Bronchial epithelial cell (primary cell): ENCODE measurements at regions not wholly inside any gene's neighbourhood (a gene's known extent, or its start where the extent isn't known, plus 50 kb on each side); places are given as distances from the start of the nearest gene placed in this dataset.

ENCODE experiments used
- DNase-seq: peaks from one replicate; pipeline ENCODE4 v3.0.0-alpha.2; 2010; ENCODE audit warnings: low read depth
- FAIRE-seq: peaks from 2 replicates; lab custom pipeline; 2011; peaks lifted over from hg19 to GRCh38; lab: Jason Lieb, UNC
- H3K27me3 ChIP-seq: 2 replicates; pipeline ENCODE4 v1.5.1; 2011; ENCODE audit warnings: low read length; ENCODE audit not compliant: control insufficient read depth, insufficient read depth
- H3K36me3 ChIP-seq: 2 replicates; pipeline ENCODE4 v1.5.1; 2011; ENCODE audit warnings: low read length; ENCODE audit not compliant: control insufficient read depth, insufficient read depth
- H3K4me3 ChIP-seq: 2 replicates; pipeline ENCODE4 v1.5.1; 2011; ENCODE audit warnings: mild to moderate bottlenecking, low read depth, low read length, control low read depth
- CTCF ChIP-seq: IDR thresholded peaks from 2 replicates; pipeline ENCODE4 v1.5.1; 2011; ENCODE audit warnings: mild to moderate bottlenecking, moderate library complexity, low read length, control low read depth, inconsistent platforms; ENCODE audit not compliant: insufficient read depth, severe bottlenecking

GRCh38 chr7:119348491-119348890, 924.5 kb upstream of the KCND2 start:
- FAIRE-seq, result no peak
- DNase-seq, result no peak

GRCh38 chr7:119350334-119350733, 922.6 kb upstream of the KCND2 start:
- no peak overlapping the region for H3K4me3 ChIP-seq
- no peaks in the 10 kb centered on the region for H3K36me3 ChIP-seq
- H3K27me3 ChIP-seq, result no peaks in the 10 kb centered on the region
- TF ChIP-seq CTCF, result no peak
- FAIRE-seq (no peak), DNase-seq (no peak)

More at GRCh38 chr7:119348491-119348890, 924.5 kb upstream of the KCND2 start:
- H3K4me3 ChIP-seq, result no peak overlapping the region
- no peaks in the 10 kb centered on the region for H3K36me3 ChIP-seq
- no peaks in the 10 kb centered on the region for H3K27me3 ChIP-seq
- no peak for TF ChIP-seq CTCF

GRCh38 chr7:119351320-119351719, 921.7 kb upstream of the KCND2 start:
- FAIRE-seq, result no peak

GRCh38 chr7:119374436-119374835, 898.5 kb upstream of the KCND2 start:
- no peak for TF ChIP-seq CTCF
- Histone ChIP-seq H3K4me3 (no peak overlapping the region), H3K27me3 (no peaks in the 10 kb centered on the region), H3K36me3 (no peaks in the 10 kb centered on the region)
- no peak for DNase-seq
- no peak for FAIRE-seq

More at GRCh38 chr7:119351320-119351719, 921.7 kb upstream of the KCND2 start:
- no peaks in the 10 kb centered on the region for H3K27me3 ChIP-seq
- H3K36me3 ChIP-seq, result no peaks in the 10 kb centered on the region
- no peak for TF ChIP-seq CTCF
- DNase-seq, result no peak
- H3K4me3 ChIP-seq, result no peak overlapping the region

GRCh38 chr7:119377861-119378260, 895.1 kb upstream of the KCND2 start:
- no peak for TF ChIP-seq CTCF
- FAIRE-seq (no peak), DNase-seq (no peak)
- H3K36me3 ChIP-seq, result no peaks in the 10 kb centered on the region
- H3K4me3 ChIP-seq, result no peak overlapping the region
- H3K27me3 ChIP-seq, result no peaks in the 10 kb centered on the region

- TF ChIP-seq CTCF, result no peak
Measured at GRCh38 chr7:119382726-119383125, 890.2 kb upstream of the KCND2 start.

More at GRCh38 chr7:119382726-119383125, 890.2 kb upstream of the KCND2 start:
- H3K27me3 ChIP-seq, result no peaks in the 10 kb centered on the region
- no peak for DNase-seq
- no peaks in the 10 kb centered on the region for H3K36me3 ChIP-seq
- H3K4me3 ChIP-seq, result no peak overlapping the region
- no peak for FAIRE-seq
